OCI-LY1 (cell line): ENCODE measurements at regions not wholly inside any gene's neighbourhood (a gene's known extent, or its start where the extent isn't known, plus 50 kb on each side); places are given as distances from the start of the nearest gene placed in this dataset.

Experiments
- CTCF ChIP-seq: fragments of 200-600 bp; sonication (generic), shearing (Covaris generic); IDR thresholded peaks from 2 replicates; pipeline ENCODE4 v1.5.1; 2017; ENCODE audit warnings: mild to moderate bottlenecking, antibody characterized with exemption, low read length, moderate library complexity, mixed read lengths
- EZH2 ChIP-seq: fragments of 200-600 bp; sonication (generic), shearing (Covaris generic); IDR thresholded peaks from 2 replicates; pipeline ENCODE4 v1.8.0; 2017; ENCODE audit warnings: borderline replicate concordance, mixed run types, mild to moderate bottlenecking, antibody characterized with exemption, low read length, moderate library complexity, mixed read lengths

GRCh38 chr5:60346393-60346792 lies 353.6 kb downstream of the DEPDC1B start:
- TF ChIP-seq CTCF (no peak), EZH2 (no peak)
